ENCODE measurements at regions not wholly inside any gene's neighbourhood (a gene's known extent, or its start where the extent isn't known, plus 50 kb on each side); places are given as distances from the start of the nearest gene placed in this dataset.

DNA sequence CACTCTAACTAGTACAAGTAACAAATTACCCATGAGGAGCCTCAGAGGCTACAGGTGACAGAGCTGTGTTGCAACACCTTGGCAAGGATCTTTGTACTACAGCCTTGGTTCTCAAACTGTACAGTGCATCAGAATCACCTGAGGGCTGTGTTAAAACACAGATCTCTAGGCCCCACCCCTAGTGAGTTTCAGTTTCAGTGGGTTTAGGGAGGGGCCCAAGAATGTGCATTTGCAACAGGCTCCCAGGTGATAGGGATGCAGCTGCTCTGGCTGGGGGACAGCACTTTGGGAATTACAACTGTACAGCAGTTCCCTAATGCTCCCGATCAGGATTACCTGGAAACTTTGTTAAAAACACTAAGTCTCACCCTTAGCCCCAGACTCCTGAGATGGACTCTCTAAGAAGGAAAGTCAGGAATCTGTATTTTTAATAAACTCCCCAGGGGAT lies 66.1 kb upstream of the NR2F2 start (continued):
- TF ChIP-seq, protein P1, sequence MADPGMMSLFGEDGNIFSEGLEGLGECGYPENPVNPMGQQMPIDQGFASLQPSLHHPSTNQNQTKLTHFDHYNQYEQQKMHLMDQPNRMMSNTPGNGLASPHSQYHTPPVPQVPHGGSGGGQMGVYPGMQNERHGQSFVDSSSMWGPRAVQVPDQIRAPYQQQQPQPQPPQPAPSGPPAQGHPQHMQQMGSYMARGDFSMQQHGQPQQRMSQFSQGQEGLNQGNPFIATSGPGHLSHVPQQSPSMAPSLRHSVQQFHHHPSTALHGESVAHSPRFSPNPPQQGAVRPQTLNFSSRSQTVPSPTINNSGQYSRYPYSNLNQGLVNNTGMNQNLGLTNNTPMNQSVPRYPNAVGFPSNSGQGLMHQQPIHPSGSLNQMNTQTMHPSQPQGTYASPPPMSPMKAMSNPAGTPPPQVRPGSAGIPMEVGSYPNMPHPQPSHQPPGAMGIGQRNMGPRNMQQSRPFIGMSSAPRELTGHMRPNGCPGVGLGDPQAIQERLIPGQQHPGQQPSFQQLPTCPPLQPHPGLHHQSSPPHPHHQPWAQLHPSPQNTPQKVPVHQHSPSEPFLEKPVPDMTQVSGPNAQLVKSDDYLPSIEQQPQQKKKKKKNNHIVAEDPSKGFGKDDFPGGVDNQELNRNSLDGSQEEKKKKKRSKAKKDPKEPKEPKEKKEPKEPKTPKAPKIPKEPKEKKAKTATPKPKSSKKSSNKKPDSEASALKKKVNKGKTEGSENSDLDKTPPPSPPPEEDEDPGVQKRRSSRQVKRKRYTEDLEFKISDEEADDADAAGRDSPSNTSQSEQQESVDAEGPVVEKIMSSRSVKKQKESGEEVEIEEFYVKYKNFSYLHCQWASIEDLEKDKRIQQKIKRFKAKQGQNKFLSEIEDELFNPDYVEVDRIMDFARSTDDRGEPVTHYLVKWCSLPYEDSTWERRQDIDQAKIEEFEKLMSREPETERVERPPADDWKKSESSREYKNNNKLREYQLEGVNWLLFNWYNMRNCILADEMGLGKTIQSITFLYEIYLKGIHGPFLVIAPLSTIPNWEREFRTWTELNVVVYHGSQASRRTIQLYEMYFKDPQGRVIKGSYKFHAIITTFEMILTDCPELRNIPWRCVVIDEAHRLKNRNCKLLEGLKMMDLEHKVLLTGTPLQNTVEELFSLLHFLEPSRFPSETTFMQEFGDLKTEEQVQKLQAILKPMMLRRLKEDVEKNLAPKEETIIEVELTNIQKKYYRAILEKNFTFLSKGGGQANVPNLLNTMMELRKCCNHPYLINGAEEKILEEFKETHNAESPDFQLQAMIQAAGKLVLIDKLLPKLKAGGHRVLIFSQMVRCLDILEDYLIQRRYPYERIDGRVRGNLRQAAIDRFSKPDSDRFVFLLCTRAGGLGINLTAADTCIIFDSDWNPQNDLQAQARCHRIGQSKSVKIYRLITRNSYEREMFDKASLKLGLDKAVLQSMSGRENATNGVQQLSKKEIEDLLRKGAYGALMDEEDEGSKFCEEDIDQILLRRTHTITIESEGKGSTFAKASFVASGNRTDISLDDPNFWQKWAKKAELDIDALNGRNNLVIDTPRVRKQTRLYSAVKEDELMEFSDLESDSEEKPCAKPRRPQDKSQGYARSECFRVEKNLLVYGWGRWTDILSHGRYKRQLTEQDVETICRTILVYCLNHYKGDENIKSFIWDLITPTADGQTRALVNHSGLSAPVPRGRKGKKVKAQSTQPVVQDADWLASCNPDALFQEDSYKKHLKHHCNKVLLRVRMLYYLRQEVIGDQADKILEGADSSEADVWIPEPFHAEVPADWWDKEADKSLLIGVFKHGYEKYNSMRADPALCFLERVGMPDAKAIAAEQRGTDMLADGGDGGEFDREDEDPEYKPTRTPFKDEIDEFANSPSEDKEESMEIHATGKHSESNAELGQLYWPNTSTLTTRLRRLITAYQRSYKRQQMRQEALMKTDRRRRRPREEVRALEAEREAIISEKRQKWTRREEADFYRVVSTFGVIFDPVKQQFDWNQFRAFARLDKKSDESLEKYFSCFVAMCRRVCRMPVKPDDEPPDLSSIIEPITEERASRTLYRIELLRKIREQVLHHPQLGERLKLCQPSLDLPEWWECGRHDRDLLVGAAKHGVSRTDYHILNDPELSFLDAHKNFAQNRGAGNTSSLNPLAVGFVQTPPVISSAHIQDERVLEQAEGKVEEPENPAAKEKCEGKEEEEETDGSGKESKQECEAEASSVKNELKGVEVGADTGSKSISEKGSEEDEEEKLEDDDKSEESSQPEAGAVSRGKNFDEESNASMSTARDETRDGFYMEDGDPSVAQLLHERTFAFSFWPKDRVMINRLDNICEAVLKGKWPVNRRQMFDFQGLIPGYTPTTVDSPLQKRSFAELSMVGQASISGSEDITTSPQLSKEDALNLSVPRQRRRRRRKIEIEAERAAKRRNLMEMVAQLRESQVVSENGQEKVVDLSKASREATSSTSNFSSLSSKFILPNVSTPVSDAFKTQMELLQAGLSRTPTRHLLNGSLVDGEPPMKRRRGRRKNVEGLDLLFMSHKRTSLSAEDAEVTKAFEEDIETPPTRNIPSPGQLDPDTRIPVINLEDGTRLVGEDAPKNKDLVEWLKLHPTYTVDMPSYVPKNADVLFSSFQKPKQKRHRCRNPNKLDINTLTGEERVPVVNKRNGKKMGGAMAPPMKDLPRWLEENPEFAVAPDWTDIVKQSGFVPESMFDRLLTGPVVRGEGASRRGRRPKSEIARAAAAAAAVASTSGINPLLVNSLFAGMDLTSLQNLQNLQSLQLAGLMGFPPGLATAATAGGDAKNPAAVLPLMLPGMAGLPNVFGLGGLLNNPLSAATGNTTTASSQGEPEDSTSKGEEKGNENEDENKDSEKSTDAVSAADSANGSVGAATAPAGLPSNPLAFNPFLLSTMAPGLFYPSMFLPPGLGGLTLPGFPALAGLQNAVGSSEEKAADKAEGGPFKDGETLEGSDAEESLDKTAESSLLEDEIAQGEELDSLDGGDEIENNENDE (IDR thresholded peaks at IDR 0.05; ENCODE audit: insufficient replicate concordance, low read length), result no peak
- no peak for TF ChIP-seq SAP30 (IDR thresholded peaks at IDR 0.05; ENCODE audit: insufficient read depth, insufficient replicate concordance, low read length)
- no peak for TF ChIP-seq TCF12 (IDR thresholded peaks at IDR 0.05; ENCODE audit: low read depth, low read length)
- no peak for TF ChIP-seq SIRT6 (IDR thresholded peaks at IDR 0.05; ENCODE audit: low read length)
- no peak for TF ChIP-seq JUND (IDR thresholded peaks at IDR 0.05; ENCODE audit: low read length)
- TF ChIP-seq TAF1 (IDR thresholded peaks at IDR 0.05; ENCODE audit: low read depth, low read length), result no peak
- TF ChIP-seq EP300 (IDR thresholded peaks at IDR 0.05; ENCODE audit: borderline replicate concordance in 1 of 2, low read depth in 2 of 2, low read length in 2 of 2), result no peak
- TF ChIP-seq TAF7 (optimal IDR thresholded peaks at IDR 0.05; ENCODE audit: borderline replicate concordance, low read depth, low read length), result no peak
- no peak for TF ChIP-seq NRF1 (IDR thresholded peaks at IDR 0.05; ENCODE audit: low read depth, low read length)
- no peak for TF ChIP-seq SP2 (IDR thresholded peaks at IDR 0.05; ENCODE audit: low read length)
- TF ChIP-seq RFX5 (IDR thresholded peaks at IDR 0.05; ENCODE audit: borderline replicate concordance, low read depth, low read length), result no peak
- TF ChIP-seq SRF (IDR thresholded peaks at IDR 0.05; ENCODE audit: low read depth, low read length), result no peak
- TF ChIP-seq CBX5 (IDR thresholded peaks at IDR 0.05; ENCODE audit: low read depth, low read length), result no peak

Measured in H1 (cell line).